ENCODE measurements at regions not wholly inside any gene's neighbourhood (a gene's known extent, or its start where the extent isn't known, plus 50 kb on each side); places are given as distances from the start of the nearest gene placed in this dataset.

- TF ChIP-seq CTCF (IDR thresholded peaks at IDR 0.05) (no peak), EZH2 (IDR thresholded peaks at IDR 0.05) (no peak)
These were observed 660.1 kb upstream of the CBLB start for GRCh38 chr3:106528932-106529331.

Data from neural progenitor cell (in vitro differentiated cells).